ENCODE measurements at regions not wholly inside any gene's neighbourhood (a gene's known extent, or its start where the extent isn't known, plus 50 kb on each side); places are given as distances from the start of the nearest gene placed in this dataset.

- TF ChIP-seq CTCF (IDR thresholded peaks at IDR 0.05) (peak in 3 of 7 experiments; percentile 29 to 30 (median 29)), POLR2A (IDR thresholded peaks at IDR 0.05) (no peak)
Observed at GRCh38 chr21:41663805-41664788, 102.8 kb downstream of the RIPK4 start.
